ENCODE measurements at regions not wholly inside any gene's neighbourhood (a gene's known extent, or its start where the extent isn't known, plus 50 kb on each side); places are given as distances from the start of the nearest gene placed in this dataset.
A peak's percentile ranks its signal among the peaks of the same experiment; 100 is the strongest.

GRCh38 chr3:71854096-71854495 lies 69.1 kb upstream of the PROK2 start:
- Mint-ChIP-seq H3K9me3 (peaks cover 0 to 2% (median 0%) of the 10 kb centered on the region in 7 donors), H3K27ac (peak overlapping the region in 1 of 7 donors; percentile 54), H3K4me3 (no peak overlapping the region), H3K27me3 (ENCODE audit: low read depth in 3 of 3) (peaks cover 0 to 5% (median 4%) of the 10 kb centered on the region in 3 donors), H3K4me1 (peaks cover 52% of the 10 kb centered on the region), H3K36me3 (no peaks in the 10 kb centered on the region)
- intact Hi-C loops (cut with micrococcal nuclease) = no loop called here
- Histone ChIP-seq H3K9me3 (replicated peaks in 1 of 2; ENCODE audit: control insufficient read depth in 1 of 2, insufficient read depth in 1 of 2, low read length in 2 of 2) (no peaks in the 10 kb centered on the region), H3K9ac (ENCODE audit: insufficient read depth, low read length, poor library complexity, severe bottlenecking) (no peak overlapping the region), H3K79me2 (ENCODE audit: insufficient read depth, low read length) (no peaks in the 10 kb centered on the region), H3K4me1 (ENCODE audit: control insufficient read depth in 1 of 2, insufficient read depth in 2 of 2, low read length in 2 of 2) (peaks cover 24 to 51% of the 10 kb centered on the region in 2 donors), H2AFZ (ENCODE audit: insufficient read depth, low read depth, low read length, poor library complexity, severe bottlenecking) (no peak overlapping the region), H3K36me3 (replicated peaks in 1 of 2; ENCODE audit: control insufficient read depth in 1 of 2, insufficient read depth in 2 of 2, low read length in 2 of 2) (no peaks in the 10 kb centered on the region), H4K20me1 (ENCODE audit: insufficient read depth, low read length) (no peaks in the 10 kb centered on the region), H3K4me2 (replicated peaks; ENCODE audit: extremely low read depth, low read length, poor library complexity, severe bottlenecking) (no peak overlapping the region), H3K4me3 (replicated peaks in 1 of 3; ENCODE audit: low read depth in 2 of 3, low read length in 3 of 3) (no peak overlapping the region), H3K27ac (ENCODE audit: low read depth in 1 of 2, low read length in 2 of 2) (no peak overlapping the region), H3K27me3 (ENCODE audit: control insufficient read depth in 2 of 2, insufficient read depth in 2 of 2, low read length in 2 of 2) (no peaks in the 10 kb centered on the region)
- no peak for DNase-seq
- TF ChIP-seq CTCF (IDR thresholded peaks at IDR 0.05) = no peak
- WGBS (ENCODE audit: insufficient coverage) = 68% methylated on average over 5 of the region's 5 CpGs

- no peaks in the 10 kb centered on the region for H3K36me3 ChIP-seq (replicated peaks in 1 of 2; ENCODE audit: control insufficient read depth in 1 of 2, insufficient read depth in 2 of 2, low read length in 2 of 2)
- no peak overlapping the region for H3K4me3 ChIP-seq (replicated peaks in 1 of 3; ENCODE audit: low read depth in 2 of 3, low read length in 3 of 3)
- Mint-ChIP-seq H3K9me3 (no peaks in the 10 kb centered on the region), H3K4me3 (no peak overlapping the region), H3K36me3 (no peaks in the 10 kb centered on the region), H3K4me1 (peaks cover 38% of the 10 kb centered on the region), H3K27me3 (ENCODE audit: low read depth in 3 of 3) (peaks cover 0 to 5% (median 4%) of the 10 kb centered on the region in 3 donors), H3K27ac (no peak overlapping the region)
- no peak overlapping the region for H2AFZ ChIP-seq (ENCODE audit: insufficient read depth, low read depth, low read length, poor library complexity, severe bottlenecking)
- H3K27me3 ChIP-seq (ENCODE audit: control insufficient read depth in 2 of 2, insufficient read depth in 2 of 2, low read length in 2 of 2) = no peaks in the 10 kb centered on the region
- H3K79me2 ChIP-seq (ENCODE audit: insufficient read depth, low read length) = no peaks in the 10 kb centered on the region
- H3K4me1 ChIP-seq (ENCODE audit: control insufficient read depth in 1 of 2, insufficient read depth in 2 of 2, low read length in 2 of 2) = peaks cover 10 to 34% of the 10 kb centered on the region in 2 donors
- intact Hi-C loops (cut with micrococcal nuclease) = no loop called here
- H3K4me2 ChIP-seq (replicated peaks; ENCODE audit: extremely low read depth, low read length, poor library complexity, severe bottlenecking) = no peak overlapping the region
- H3K9ac ChIP-seq (ENCODE audit: insufficient read depth, low read length, poor library complexity, severe bottlenecking) = no peak overlapping the region
- H4K20me1 ChIP-seq (ENCODE audit: insufficient read depth, low read length) = no peaks in the 10 kb centered on the region
- H3K27ac ChIP-seq (ENCODE audit: low read depth in 1 of 2, low read length in 2 of 2) = no peak overlapping the region
- WGBS (ENCODE audit: insufficient coverage) = no CpG with 5 or more reads among the region's 3 CpGs
- no peaks in the 10 kb centered on the region for H3K9me3 ChIP-seq (replicated peaks in 1 of 2; ENCODE audit: control insufficient read depth in 1 of 2, insufficient read depth in 1 of 2, low read length in 2 of 2)
- TF ChIP-seq CTCF (IDR thresholded peaks at IDR 0.05) = no peak
- no peak for DNase-seq
These were observed 66.9 kb upstream of the PROK2 start for GRCh38 chr3:71851878-71852277.
